HG03439 (cell line): ENCODE measurements at regions not wholly inside any gene's neighbourhood (a gene's known extent, or its start where the extent isn't known, plus 50 kb on each side); places are given as distances from the start of the nearest gene placed in this dataset.
"Not testable (repeated sequence)": the region's sequence is repeated elsewhere in the genome, so short reads cannot be mapped to it uniquely, and the experiment has no call there.

Experiments used
- ATAC-seq: cut with Tn5 transposase; IDR thresholded peaks from one replicate; pipeline ENCODE4 v1.9.1; 2021; ENCODE audit warnings: mild to moderate bottlenecking, moderate library complexity; ENCODE audit not compliant: unreplicated experiment

GRCh38 chr3:150329408-150329807 is 78.7 kb upstream of the TSC22D2 start:
- no peak for ATAC-seq

- ATAC-seq = no peak
These were observed 79.5 kb upstream of the TSC22D2 start for GRCh38 chr3:150328654-150329040.

GRCh38 chr3:150327678-150328653 is 80.1 kb upstream of the TSC22D2 start:
- ATAC-seq = no peak

- ATAC-seq = no peak
These were observed 83.3 kb upstream of the TSC22D2 start for GRCh38 chr3:150324788-150325187.

GRCh38 chr3:150324245-150324644 is 83.9 kb upstream of the TSC22D2 start:
- ATAC-seq = no peak

GRCh38 chr3:150323770-150324169 is 84.3 kb upstream of the TSC22D2 start:
- ATAC-seq = no peak

GRCh38 chr3:150323091-150323490 is 85.0 kb upstream of the TSC22D2 start:
- ATAC-seq = not testable (repeated sequence)

- not testable (repeated sequence) for ATAC-seq
These were observed 87.1 kb upstream of the TSC22D2 start for GRCh38 chr3:150320971-150321370.

- no peak for ATAC-seq
These were observed 88.2 kb upstream of the TSC22D2 start for GRCh38 chr3:150319900-150320299.

- ATAC-seq = no peak
These were observed 90.6 kb upstream of the TSC22D2 start for GRCh38 chr3:150317469-150317868.

GRCh38 chr3:150315721-150316120 is 92.4 kb upstream of the TSC22D2 start:
- no peak for ATAC-seq

- no peak for ATAC-seq
These were observed 93.7 kb upstream of the TSC22D2 start for GRCh38 chr3:150314248-150315004.

GRCh38 chr3:150312018-150312657 is 96.0 kb upstream of the TSC22D2 start:
- no peak for ATAC-seq

- ATAC-seq = no peak
These were observed 96.9 kb upstream of the TSC22D2 start for GRCh38 chr3:150311156-150311555.

- ATAC-seq = no peak
These were observed 98.5 kb upstream of the TSC22D2 start for GRCh38 chr3:150309557-150309956.

GRCh38 chr3:150309257-150309542 is 98.9 kb upstream of the TSC22D2 start:
- no peak for ATAC-seq

GRCh38 chr3:150308481-150309256 is 99.4 kb upstream of the TSC22D2 start:
- ATAC-seq = no peak

GRCh38 chr3:150308037-150308319 is 100.1 kb upstream of the TSC22D2 start:
- no peak for ATAC-seq

- no peak for ATAC-seq
These were observed 100.6 kb upstream of the TSC22D2 start for GRCh38 chr3:150307311-150308036.

GRCh38 chr3:150306906-150307305 is 101.2 kb upstream of the TSC22D2 start:
- no peak for ATAC-seq
